K562 (cell line): ENCODE measurements at regions not wholly inside any gene's neighbourhood (a gene's known extent, or its start where the extent isn't known, plus 50 kb on each side); places are given as distances from the start of the nearest gene placed in this dataset.
A peak's percentile ranks its signal among the peaks of the same experiment; 100 is the strongest.

Experiments used
- CREB3L1 ChIP-seq: fragments of 450-650 bp; IDR thresholded peaks from 2 replicates; pipeline ENCODE4 v1.6.1; 2014; ENCODE audit warnings: low read depth, mild to moderate bottlenecking, moderate library complexity, borderline replicate concordance
- E2F6 ChIP-seq, 2 experiments: IDR thresholded peaks; 2 replicates each; pipeline ENCODE4 v1.6.1; 2011; ENCODE audit warnings: borderline replicate concordance in 1 of 2, control low read depth in 1 of 2, low read depth in 1 of 2, low read length in 1 of 2, mild to moderate bottlenecking in 1 of 2, mixed read lengths in 1 of 2, moderate library complexity in 1 of 2; ENCODE audit not compliant: insufficient read depth in 1 of 2, insufficient read length in 1 of 2, poor library complexity in 1 of 2, severe bottlenecking in 1 of 2; ENCODE audit errors: extremely low read depth in 1 of 2
- HSF4 ChIP-seq: fragments of 250-450 bp; sonication (Bioruptor Pico); IDR thresholded peaks from 2 replicates; pipeline ENCODE4 v2.1.2; 2022; ENCODE audit warnings: mild to moderate bottlenecking, moderate library complexity, borderline replicate concordance
- KAT7 ChIP-seq: sonication (generic); formaldehyde crosslinking; IDR thresholded peaks from 2 replicates; pipeline ENCODE4 v1.8.0; 2022; ENCODE audit warnings: missing genetic modification reagents, mild to moderate bottlenecking, borderline replicate concordance
- MCM5 ChIP-seq: fragments of 450-650 bp; IDR thresholded peaks from 2 replicates; pipeline ENCODE4 v1.6.1; 2016; ENCODE audit warnings: low read depth
- NFXL1 ChIP-seq: fragments of 450-650 bp; formaldehyde crosslinking; IDR thresholded peaks from 2 replicates; pipeline ENCODE4 v1.4.0; 2021; ENCODE audit warnings: mild to moderate bottlenecking
- POLR2AphosphoS2 ChIP-seq: IDR thresholded peaks from 2 replicates; pipeline ENCODE4 v1.6.1; 2012; ENCODE audit warnings: low read length, improper control_type of control experiment
- POLR2B ChIP-seq: fragments of 450-650 bp; IDR thresholded peaks from 2 replicates; pipeline ENCODE4 v1.6.1; 2018; ENCODE audit warnings: low read depth; ENCODE audit not compliant: partially characterized antibody
- PURB ChIP-seq: sonication (generic); formaldehyde crosslinking; IDR thresholded peaks from 2 replicates; pipeline ENCODE4 v1.9.0; 2021; ENCODE audit warnings: low read depth, mild to moderate bottlenecking, missing genetic modification reagents
- RFX1 ChIP-seq: fragments of 450-650 bp; IDR thresholded peaks from 2 replicates; pipeline ENCODE4 v1.6.1; 2016; ENCODE audit warnings: mild to moderate bottlenecking, moderate library complexity
- TAF7 ChIP-seq: fragments of 450-650 bp; IDR thresholded peaks from 2 replicates; pipeline ENCODE4 v1.6.1; 2016; ENCODE audit warnings: missing genetic modification characterization, missing compliant biosample characterization
- TBL1XR1 ChIP-seq, 2 experiments: IDR thresholded peaks; 2 replicates each; pipeline ENCODE4 v1.6.1; 2012; ENCODE audit warnings: improper control_type of control experiment in 2 of 2, low read length in 2 of 2, mild to moderate bottlenecking in 1 of 2
- UBTF ChIP-seq, 2 experiments: IDR thresholded peaks; 2 replicates each; pipeline ENCODE4 v1.6.1; 2012; ENCODE audit warnings: improper control_type of control experiment in 2 of 2, low read depth in 2 of 2, low read length in 2 of 2, borderline replicate concordance in 1 of 2
- YY1 ChIP-seq, 3 experiments: IDR thresholded peaks; 2 replicates each; pipeline ENCODE4 v1.6.1; 2011; ENCODE audit warnings: low read length in 2 of 3, mild to moderate bottlenecking in 2 of 3, moderate library complexity in 2 of 3, borderline replicate concordance in 1 of 3, control low read depth in 1 of 3, low read depth in 1 of 3; ENCODE audit not compliant: insufficient read depth in 3 of 3, insufficient replicate concordance in 2 of 3, control insufficient read depth in 1 of 3, insufficient read length in 1 of 3; ENCODE audit errors: extremely low read depth in 1 of 3
- ZBTB17 ChIP-seq: fragments of 450-650 bp; formaldehyde crosslinking; IDR thresholded peaks from 2 replicates; pipeline ENCODE4 v1.4.0; 2020; ENCODE audit warnings: mild to moderate bottlenecking
- ZFP1 ChIP-seq: fragments of 450-650 bp; formaldehyde crosslinking; IDR thresholded peaks from 2 replicates; pipeline ENCODE4 v1.4.0; 2020; ENCODE audit warnings: mild to moderate bottlenecking, mixed read lengths
- ZFP36 ChIP-seq: fragments of 150-350 bp; IDR thresholded peaks from 2 replicates; pipeline ENCODE4 v1.6.1; 2018; ENCODE audit warnings: low read length, low read depth; ENCODE audit not compliant: partially characterized antibody
- ZNF253 ChIP-seq: fragments of 250-450 bp; sonication (Bioruptor Pico); conservative IDR thresholded peaks from 2 replicates; pipeline ENCODE4 v1.6.1; 2021; ENCODE audit warnings: mild to moderate bottlenecking
- ZNF398 ChIP-seq: fragments of 250-450 bp; sonication (Bioruptor Pico); IDR thresholded peaks from 2 replicates; pipeline ENCODE4 v1.8.0; 2021; ENCODE audit warnings: moderate library complexity, mild to moderate bottlenecking, inconsistent platforms
- ZNF586 ChIP-seq: fragments of 450-650 bp; formaldehyde crosslinking; conservative IDR thresholded peaks from 2 replicates; pipeline ENCODE4 v1.4.0; 2020; ENCODE audit warnings: mild to moderate bottlenecking, moderate library complexity

GRCh38 chr12:92078167-92079053 is 67.2 kb downstream of the BTG1 start (continued):
- TF ChIP-seq HSF4 (no peak), ZBTB17 (CRISPR knock-in tag) (no peak), CREB3L1 (no peak), ZFP36 (no peak), ZNF253 (CRISPR knock-in tag) (no peak), KAT7 (CRISPR knock-in tag) (no peak), MCM5 (no peak), ZNF398 (CRISPR knock-in tag) (no peak), RFX1 (no peak), YY1 (IDR thresholded peaks at IDR 0.05; ENCODE audit: borderline replicate concordance in 1 of 3, control insufficient read depth in 1 of 3, extremely low read depth in 1 of 3, insufficient read depth in 3 of 3, insufficient read length in 1 of 3, insufficient replicate concordance in 2 of 3, low read depth in 1 of 3, low read length in 2 of 3) (no peak), ZFP1 (CRISPR knock-in tag) (no peak), NFXL1 (CRISPR knock-in tag) (no peak), UBTF (IDR thresholded peaks at IDR 0.05; ENCODE audit: borderline replicate concordance in 1 of 2, low read depth in 2 of 2, low read length in 2 of 2) (no peak), POLR2B (no peak), TBL1XR1 (IDR thresholded peaks at IDR 0.05; ENCODE audit: low read length in 2 of 2) (peak in 1 of 2 experiments; percentile 10; a peak in 1 of 4 replicates), POLR2AphosphoS2 (no peak), TAF7 (no peak), E2F6 (IDR thresholded peaks at IDR 0.05; ENCODE audit: borderline replicate concordance in 1 of 2, extremely low read depth in 1 of 2, insufficient read depth in 1 of 2, insufficient read length in 1 of 2, low read depth in 1 of 2, low read length in 1 of 2, poor library complexity in 1 of 2, severe bottlenecking in 1 of 2) (no peak), PURB (CRISPR knock-in tag) (no peak), ZNF586 (CRISPR knock-in tag) (no peak)
